ENCODE measurements at regions not wholly inside any gene's neighbourhood (a gene's known extent, or its start where the extent isn't known, plus 50 kb on each side); places are given as distances from the start of the nearest gene placed in this dataset.

GRCh38 chr9:82417501-82417900, 428.9 kb downstream of the SPATA31D1 start:
- TF ChIP-seq, protein P1, sequence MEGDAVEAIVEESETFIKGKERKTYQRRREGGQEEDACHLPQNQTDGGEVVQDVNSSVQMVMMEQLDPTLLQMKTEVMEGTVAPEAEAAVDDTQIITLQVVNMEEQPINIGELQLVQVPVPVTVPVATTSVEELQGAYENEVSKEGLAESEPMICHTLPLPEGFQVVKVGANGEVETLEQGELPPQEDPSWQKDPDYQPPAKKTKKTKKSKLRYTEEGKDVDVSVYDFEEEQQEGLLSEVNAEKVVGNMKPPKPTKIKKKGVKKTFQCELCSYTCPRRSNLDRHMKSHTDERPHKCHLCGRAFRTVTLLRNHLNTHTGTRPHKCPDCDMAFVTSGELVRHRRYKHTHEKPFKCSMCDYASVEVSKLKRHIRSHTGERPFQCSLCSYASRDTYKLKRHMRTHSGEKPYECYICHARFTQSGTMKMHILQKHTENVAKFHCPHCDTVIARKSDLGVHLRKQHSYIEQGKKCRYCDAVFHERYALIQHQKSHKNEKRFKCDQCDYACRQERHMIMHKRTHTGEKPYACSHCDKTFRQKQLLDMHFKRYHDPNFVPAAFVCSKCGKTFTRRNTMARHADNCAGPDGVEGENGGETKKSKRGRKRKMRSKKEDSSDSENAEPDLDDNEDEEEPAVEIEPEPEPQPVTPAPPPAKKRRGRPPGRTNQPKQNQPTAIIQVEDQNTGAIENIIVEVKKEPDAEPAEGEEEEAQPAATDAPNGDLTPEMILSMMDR (conservative IDR thresholded peaks at IDR 0.05; ENCODE audit: low read length): no peak
- no peak for TF ChIP-seq EZH2phosphoT487 (IDR thresholded peaks at IDR 0.05; ENCODE audit: borderline replicate concordance)

All from Loucy (cell line).